ENCODE measurements at regions not wholly inside any gene's neighbourhood (a gene's known extent, or its start where the extent isn't known, plus 50 kb on each side); places are given as distances from the start of the nearest gene placed in this dataset.

DNA sequence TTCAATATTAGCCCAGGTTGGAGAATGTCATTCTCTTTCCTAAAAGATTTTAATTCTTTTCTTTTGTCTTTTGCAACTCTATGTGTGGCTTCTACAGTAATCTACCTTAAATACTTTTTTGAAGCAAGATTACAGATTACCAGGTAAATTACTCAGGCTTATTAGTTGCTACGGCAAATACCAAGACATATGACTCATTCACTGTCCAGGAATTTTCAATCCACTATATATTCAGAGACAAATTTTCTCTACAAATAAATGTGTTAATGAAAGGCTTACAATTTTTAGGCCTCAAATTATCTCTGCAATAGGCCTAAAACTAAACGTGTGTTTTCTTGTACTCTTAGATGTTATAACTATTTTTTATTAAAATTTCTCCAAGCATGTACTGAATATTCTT, 631.3 kb downstream of the DIAPH3 start:
- no peak for DNase-seq (ENCODE audit: low spot score)

DNA sequence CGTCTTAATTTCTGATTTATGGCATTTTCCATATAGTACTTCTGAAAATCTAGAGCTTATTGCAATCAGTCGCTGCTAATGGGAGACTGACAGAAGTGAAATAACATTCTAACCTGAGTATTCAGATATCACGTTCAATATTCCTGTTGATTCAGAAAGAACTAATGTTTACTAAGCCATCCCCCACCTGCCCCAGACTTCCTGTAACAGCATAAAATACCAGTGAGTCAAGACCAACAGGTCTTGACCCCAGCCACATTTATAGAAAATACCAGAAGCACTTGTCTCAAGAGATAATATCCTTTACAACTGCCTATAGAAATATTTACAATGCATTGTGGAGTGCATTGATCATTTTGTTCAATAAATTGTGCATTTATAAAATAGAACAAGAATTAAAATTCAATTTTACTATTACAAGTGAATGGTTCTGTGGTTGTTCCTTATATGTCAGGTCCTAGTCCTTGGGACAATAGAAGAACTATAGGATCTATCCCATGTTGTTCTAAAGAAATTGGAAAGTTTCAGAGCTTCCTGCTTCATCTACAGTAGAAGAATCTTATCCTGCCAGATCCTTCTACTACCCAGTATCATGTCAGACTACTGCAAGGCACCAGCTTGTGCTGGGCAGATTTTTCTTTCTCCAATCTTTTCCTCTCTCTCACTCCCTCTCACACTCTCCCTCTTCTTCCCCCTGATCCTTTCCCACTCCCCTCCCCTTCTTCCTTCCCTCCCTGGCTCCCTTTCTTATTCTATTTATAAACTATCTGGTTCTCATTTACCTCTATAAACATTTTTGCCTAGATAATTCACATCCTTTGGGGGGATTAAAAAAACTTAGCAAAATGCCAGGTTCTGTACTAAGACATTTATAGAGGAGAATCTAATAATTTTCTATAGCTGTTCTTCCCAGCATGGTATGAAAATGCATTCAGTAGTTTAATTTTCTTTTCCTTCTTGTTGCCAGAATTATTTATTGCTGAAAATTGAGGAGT, 629.9 kb downstream of the DIAPH3 start:
- DNase-seq (ENCODE audit: low spot score) = no peak

DNA sequence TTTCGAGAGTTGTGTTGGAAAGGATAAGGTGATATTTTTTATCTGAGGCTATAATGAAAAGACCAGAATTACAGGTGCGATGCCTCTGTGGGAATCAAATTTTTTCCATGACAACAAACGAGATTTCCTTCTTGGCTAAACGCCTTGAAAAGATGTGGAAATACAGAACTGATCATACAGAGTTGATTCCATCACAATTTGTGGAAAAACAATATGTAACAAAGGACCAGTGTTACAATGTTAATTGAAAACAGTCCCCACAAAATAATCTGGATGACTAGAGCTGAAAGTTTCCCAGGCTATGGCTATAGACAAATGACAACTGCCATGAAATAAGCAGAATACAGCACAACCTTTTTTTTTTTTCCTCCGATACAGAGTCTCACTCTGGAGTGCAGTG, 628.9 kb downstream of the DIAPH3 start:
- no peak for DNase-seq (ENCODE audit: low spot score)

DNA sequence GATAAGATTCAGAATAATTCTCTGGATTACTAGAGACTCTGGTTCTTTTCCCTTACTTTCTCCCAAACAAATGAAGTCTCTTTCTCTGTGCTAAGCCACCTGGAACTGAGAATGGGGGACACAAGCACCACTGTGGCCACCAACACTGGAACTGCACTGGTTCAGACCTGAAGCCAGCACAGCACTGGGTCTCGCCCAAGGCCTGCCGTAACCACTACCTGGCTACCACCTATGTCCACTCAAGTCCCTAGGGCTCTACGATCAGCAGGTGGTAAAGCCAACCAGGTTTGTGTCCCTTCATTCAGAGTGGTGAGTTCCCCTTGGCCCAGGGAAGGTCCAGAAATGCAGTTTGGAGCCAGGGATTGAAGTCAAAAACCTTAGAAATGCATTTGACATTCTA, 626.2 kb downstream of the DIAPH3 start:
- DNase-seq (ENCODE audit: low spot score) = no peak

DNA sequence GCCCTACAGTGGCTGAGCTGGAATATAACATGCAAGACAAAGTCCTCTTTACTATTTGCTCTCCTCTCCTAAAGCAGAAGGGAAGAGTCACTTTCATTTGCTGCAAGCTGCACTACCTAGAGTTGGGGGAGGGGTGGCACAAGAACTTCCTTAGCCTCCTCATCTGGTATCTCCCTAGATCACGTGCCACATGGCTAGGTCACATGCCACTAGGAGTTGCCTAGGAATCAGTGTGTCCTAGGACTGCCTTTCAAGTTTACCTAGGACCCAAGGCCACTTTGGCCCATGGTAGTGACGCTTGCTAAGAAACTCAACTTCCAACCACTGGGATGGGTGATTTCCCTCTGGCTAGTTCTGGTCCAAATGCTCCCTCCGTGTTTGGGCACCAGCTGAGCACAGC, 625.2 kb downstream of the DIAPH3 start:
- DNase-seq (ENCODE audit: low spot score) = no peak

DNA sequence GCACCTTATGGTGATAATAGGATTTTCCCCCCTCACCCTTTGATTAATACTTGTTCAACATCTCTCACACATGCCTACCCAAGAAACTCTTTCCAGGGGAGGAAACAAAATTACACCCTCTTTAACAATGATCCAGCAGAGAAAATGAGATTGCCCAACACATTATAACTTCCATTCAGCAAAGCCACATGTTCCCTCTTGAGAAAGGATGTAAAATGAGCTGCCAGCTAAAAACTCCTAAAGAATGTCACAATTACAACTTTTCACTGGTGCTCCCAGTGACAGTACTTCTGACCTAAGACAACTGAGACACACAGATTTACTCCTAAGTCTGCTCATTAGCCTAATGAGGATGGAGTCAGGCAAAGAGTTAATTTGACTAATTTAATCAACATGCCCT, 621.4 kb downstream of the DIAPH3 start:
- DNase-seq (ENCODE audit: low spot score) = no peak

DNA sequence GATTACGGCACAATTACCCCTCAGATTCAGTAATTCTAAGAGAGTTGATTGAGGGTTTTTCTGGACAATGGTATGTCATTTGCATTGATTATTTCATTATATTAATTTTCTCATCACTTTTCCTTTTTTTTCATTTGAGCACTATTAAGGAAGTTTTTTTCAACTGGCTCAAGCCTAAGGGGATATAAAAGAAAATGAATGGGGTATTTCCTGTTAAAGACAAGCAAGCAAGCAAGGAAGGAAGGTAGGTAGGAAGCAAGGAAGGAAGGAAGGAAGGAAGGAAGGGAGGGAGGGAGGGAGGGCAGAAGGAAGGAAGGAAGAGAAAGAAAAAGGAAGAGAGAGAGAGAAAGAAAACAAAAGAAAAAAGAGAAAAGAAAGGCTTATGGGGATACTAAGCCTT, 620.3 kb downstream of the DIAPH3 start:
- DNase-seq (ENCODE audit: low spot score) = no peak

DNA sequence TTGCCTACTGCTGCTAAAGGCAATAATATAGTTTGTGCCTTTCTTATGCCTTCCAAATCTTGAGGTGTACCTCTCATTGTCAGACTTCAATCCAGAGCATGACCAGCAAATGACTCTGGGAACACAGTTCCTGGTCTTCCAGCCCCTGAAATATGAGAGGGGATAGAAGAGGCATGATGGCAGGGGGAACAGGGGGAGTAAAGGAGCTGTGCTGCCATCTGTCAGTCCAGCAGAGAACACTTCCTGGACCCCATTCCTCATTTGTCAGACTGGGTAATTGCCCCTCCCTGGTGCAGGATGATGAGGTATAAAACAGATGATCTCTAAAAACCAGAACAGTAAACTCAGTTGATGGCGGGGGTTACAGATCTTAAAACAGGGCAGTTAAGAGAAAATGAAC, 618.7 kb downstream of the DIAPH3 start:
- no peak for DNase-seq (ENCODE audit: low spot score)

DNA sequence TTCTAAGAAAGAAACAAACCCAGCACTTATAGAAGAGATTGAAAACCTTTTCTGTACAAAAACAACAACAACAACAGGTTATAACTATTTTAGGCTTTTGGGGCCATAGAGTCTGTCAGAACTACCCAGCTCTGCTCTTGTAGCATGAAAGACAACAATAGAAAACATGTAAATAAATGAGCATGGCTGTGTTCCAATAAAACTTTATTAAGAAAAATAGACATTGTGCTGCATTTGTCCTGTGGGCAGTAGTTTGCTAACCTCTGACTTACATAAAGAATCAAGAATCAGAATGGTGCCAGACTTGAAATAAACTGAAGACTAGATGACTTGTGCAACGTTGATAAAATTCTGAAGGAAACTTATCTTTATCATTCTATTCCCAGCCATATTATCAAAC, 617.5 kb downstream of the DIAPH3 start:
- DNase-seq (ENCODE audit: low spot score) = no peak

DNA sequence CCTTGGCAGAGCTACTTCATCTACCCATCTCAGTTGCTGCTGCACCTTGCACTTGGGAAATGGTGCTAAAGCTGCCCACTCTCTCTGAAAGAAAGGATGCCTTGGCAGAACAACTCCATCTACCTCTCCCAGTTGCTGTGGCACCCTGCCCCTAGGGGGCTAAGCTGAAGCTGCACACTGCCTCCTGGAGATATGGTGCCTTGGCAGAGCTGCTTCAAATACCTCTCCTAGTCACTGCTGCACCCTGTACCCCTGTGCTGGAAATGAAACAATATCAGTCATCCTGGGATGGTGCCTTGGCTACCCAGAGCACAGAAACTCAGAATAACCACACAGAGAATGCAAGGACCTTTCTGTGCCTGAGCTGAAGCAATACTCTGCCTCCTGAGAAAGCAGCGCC, 615.8 kb downstream of the DIAPH3 start:
- no peak for DNase-seq (ENCODE audit: low spot score)

DNA sequence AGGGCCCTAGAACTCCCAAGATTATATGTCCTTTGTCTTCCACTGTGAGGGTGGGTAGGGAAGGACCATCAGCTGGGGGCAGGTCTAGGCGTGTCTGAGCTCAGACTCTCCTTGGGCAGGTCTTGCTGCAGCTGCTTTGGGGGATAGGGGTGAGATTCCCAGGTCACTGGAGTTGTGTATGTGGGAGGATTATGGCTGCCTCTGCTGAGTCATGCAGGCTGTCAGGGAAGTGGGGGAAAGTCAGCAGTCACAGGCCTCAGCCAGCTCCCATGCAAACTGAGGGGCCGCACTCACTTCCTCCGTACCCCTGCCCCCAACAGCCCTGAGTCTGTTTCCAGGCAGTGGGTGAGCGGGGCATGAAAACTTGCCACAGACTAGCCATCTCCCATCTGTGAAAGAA, 600.8 kb downstream of the DIAPH3 start:
- no peak for DNase-seq (ENCODE audit: low spot score)

DNA sequence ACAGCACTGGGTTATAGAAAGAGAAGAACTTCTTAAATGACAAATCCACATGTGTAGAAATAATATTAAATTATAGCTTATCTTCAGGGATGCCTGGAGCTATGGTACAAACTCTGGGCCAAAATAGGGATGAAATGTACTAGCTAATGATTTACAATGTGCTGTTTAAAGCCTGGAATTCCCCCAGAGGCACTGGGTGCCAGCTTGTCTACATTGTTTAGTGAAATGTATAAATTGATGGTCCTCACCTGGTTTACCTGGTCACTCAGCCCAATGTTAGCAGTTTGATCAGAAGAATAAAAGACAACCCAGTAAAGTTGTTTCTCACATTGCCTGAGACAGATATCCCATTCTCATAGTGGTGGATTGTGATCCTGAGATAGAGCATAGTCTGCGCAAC, 597.2 kb downstream of the DIAPH3 start:
- no peak for DNase-seq (ENCODE audit: low spot score)

DNA sequence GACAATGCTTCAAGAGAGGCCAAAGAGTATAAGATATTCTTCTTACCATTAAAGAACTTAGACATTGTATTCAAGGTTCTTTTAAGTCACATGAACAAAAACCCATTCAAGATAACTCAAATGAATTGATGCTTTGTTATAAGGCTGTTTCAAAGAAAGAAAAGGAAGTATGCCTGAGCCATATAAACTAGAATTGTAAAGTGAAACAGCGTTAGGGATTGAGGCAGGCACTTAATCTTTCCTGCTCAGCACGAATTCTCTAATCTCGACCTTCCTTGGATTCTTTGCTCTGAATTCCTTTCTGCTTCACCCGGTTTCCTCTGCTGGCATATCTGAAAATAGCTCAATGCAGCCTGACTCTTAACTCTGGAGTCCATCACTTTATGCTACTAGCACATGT, 595.4 kb downstream of the DIAPH3 start:
- DNase-seq (ENCODE audit: low spot score) = no peak

DNA sequence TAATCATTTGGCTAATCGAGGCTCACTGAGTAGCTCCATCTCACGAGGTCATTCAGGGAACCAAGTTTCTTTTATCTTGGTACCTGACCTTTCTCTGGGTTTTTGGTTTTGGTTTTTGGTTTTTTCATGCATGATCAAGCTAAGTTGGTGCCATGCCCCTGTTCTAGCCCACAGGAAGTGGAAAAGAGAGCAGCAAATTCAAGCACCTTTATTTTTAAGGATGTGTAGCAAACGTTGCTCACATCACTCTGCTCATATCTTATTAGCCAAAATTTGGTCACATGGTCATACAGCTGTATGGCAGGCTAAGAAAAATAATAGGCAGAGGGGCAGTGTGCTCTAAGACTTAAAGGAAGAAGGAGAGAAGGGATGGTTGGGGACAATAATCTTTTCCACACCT, 593.5 kb downstream of the DIAPH3 start:
- DNase-seq (ENCODE audit: low spot score) = no peak

DNA sequence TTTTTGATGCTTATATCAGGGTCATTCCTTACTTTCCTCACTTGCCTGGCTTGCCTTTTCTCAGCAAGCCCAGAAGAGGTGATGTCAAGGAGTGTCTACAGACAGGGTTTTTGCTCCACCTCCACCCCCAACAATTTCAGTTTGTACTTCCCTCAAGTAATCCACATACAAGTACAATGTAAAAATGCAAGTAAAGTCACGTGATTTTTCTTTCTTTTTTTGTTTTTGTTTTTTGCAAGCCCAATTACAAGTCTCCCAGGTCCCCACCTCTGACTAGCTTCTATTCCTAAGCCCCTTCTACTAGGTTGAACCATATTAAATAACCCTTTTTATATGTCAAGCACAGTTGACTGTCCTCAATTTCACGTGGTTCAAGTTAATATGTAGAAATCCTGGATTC, 579.6 kb downstream of the DIAPH3 start:
- DNase-seq (ENCODE audit: low spot score) = no peak

DNA sequence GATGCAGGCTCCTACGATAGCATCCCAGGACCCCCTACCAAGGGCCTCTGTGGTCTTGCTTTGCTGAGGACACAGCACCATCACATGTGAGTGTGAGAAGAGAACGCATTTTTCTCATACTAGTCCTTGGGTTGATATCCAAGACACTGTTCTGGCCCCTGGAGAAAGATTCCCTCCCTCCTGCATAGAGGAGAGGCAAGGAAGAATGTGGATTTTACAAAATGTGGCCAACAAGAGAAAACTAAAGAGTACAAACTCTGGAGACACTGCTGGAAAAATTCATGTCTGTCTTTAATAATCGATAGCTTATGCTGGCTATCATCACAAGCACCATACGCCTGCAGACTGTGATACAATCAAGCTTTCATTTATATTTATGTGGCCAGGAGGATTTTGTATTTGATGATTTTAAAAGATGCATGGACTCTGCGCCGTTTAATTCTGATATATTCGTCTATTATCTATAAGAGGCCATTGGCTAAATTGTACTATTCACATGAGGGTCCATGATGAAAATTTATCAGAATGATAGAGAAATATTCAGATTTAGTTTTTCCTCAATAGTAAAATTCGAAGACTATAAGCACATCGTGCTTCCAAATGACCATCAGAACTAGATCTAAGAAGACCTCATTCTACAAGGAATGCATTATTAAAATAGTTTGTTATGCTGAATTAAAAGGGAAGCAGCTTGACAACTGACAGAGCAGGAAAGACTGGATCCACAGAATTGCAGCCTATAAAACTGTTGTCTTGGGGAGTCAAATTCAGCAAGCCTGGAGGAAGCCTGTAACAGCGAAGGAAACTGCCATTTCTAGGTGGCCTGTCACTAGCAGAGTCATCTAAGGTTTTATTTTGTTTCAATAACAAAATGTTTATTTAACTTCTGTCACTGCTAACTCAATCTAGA, 578.7 kb downstream of the DIAPH3 start:
- DNase-seq (ENCODE audit: low spot score) = no peak

DNA sequence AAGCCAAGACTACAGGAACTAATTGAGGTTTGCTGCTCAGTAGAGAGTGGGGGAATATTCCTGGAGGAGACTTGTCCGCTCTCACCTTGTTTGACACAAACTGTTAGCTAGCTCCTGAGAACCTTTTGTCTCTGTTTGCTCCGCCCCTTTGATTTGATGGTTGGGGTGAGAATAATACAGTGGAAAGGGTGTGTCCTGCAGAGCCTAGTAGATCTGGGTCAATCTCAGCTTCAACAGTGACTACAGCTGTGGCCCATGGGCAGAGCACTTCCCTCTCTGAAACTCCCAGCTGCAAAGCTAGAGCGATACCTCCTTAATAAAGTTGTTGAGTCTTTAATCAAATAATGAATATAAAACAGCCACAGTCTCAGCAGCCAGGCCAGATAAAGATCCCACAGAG, 576.7 kb downstream of the DIAPH3 start:
- DNase-seq (ENCODE audit: low spot score) = no peak

DNA sequence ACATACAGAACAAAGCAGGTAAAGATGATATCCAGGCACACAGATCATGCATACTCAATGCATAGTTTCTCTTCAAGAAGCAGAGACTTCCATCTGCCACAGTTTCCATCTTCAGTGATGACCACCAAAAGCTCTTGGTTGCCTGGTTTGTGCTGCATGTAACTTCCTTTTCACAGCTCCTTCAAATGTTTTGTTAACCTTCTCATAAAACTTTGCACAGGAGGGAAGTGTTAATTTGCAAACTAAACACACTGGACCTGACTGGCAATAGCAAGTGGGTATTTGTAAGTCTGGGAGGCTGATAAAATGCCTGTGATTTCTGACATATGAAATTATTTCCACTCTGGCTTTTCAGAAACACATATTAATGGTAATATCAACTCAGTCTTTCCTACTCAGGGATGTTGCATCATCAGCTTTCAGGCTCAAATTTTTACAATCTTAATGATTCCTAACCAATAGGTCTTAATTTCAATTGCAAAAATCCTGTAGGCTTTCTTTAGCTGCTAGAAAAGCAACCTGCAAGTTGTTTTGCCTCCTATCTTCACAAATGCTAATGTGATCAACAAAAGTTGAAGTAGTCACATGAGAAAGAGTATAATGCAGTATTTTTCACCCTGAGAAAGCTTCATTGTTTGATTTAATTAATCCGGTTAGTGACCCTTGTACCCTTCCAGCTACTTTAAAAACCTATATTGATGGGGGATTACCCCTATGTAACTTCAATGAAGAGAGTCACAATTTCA, 575.6 kb downstream of the DIAPH3 start:
- DNase-seq (ENCODE audit: low spot score) = no peak

DNA sequence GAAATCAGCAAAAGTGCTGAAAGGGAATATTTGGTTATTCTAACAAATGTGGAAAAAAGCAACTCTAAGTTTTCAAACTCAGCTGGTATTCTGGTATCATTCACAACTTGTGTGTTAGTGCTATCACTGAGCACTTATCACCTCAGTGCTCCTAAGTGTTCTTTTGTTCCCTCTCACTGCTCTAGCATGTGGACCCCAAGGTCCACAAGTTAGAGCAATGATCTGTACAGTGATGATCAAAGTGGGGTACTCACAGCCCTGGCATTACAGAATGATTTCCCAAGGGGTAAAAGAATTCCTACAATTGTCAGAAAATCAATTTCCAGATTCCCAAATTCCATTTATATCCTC, 575.0 kb downstream of the DIAPH3 start:
- no peak for DNase-seq (ENCODE audit: low spot score)

DNA sequence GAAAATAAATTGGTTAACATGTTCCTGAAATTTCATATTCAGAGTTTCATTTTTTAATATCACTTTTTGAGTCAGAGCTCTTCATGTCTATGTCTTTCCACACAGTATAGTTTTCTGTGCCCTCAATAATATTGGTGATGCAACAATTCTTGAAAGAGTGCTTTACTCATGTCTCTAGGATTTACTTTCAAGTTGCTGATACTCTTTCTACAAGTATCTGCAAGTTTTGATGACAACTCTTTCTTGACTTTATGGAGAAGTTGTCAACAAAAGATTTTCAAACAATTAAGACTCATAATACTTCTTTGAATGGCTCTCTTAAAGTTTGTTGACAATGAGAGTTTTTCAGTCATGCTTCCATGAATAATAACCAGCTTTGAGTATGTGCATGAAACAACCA, 561.7 kb downstream of the DIAPH3 start:
- no peak for DNase-seq (ENCODE audit: low spot score)

DNA sequence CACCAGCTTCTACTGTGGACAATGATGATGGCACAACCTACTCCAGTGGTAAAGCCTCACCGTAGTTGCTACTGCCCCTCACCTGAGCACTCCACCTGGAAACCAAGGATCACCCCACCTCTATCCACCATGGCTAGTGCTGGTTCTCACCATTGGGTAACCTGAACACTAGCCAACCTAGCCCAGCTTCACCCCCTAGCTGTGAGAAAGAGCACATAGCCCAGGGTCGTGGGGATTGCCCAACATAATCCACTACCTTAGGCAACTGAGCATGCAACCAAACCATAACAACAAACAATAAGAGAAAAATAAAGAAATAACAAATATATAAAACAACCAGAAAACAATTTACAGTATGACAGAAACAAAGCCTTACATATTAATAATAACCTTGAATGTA, 560.1 kb downstream of the DIAPH3 start:
- DNase-seq (ENCODE audit: low spot score) = no peak

DNA sequence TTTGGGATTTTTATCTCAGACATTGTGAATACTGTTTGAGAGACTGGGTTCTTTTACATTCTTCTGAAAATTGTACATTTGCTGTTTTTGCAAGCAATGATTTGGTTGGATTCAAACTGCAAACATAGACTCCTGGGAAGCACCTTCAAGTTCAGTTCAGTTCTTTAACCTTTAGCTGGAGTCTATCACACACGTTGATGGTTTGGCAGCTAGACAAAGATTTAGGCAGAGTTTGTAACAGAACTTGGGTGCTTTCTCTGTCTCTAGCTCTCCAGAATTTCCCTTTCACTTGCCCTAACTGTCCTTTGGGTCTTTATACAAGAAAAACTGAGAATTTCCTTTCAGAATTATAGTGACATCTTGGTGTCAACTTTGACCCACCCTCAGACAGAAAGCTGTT, 556.6 kb downstream of the DIAPH3 start:
- DNase-seq (ENCODE audit: low spot score) = no peak

Measured in ureter (tissue), 1 donor.